Mesenchymal stem cell (in vitro differentiated cells and primary cell): ENCODE measurements at regions not wholly inside any gene's neighbourhood (a gene's known extent, or its start where the extent isn't known, plus 50 kb on each side); places are given as distances from the start of the nearest gene placed in this dataset.
"Not testable (repeated sequence)": the region's sequence is repeated elsewhere in the genome, so short reads cannot be mapped to it uniquely, and the experiment has no call there.

ENCODE experiments used
- DNase-seq: peaks from one replicate; pipeline ENCODE4 v3.0.0-alpha.2; 2013
- H2AFZ ChIP-seq: one replicate; pipeline ENCODE4 v1.6.1; 2013; ENCODE audit warnings: low read depth, mild to moderate bottlenecking, control low read depth, inconsistent platforms, low read length, moderate library complexity
- H2AK5ac ChIP-seq: 2 replicates; pipeline ENCODE4 v1.6.1; 2013; ENCODE audit warnings: low read length, moderate library complexity, mild to moderate bottlenecking, inconsistent platforms; ENCODE audit not compliant: severe bottlenecking
- H2BK120ac ChIP-seq: one replicate; pipeline ENCODE4 v1.6.1; 2013; ENCODE audit warnings: low read depth, mild to moderate bottlenecking, inconsistent platforms, low read length, moderate library complexity
- H2BK12ac ChIP-seq, 2 experiments: one replicate each; pipeline ENCODE4 v1.6.1; 2013; ENCODE audit warnings: inconsistent platforms in 2 of 2, low read length in 2 of 2, mild to moderate bottlenecking in 2 of 2, moderate library complexity in 2 of 2, control low read depth in 1 of 2
- H2BK15ac ChIP-seq: one replicate; pipeline ENCODE4 v1.6.1; 2013; ENCODE audit warnings: mild to moderate bottlenecking, low read depth, inconsistent platforms; ENCODE audit not compliant: poor library complexity, severe bottlenecking
- H2BK5ac ChIP-seq: 2 replicates; pipeline ENCODE4 v1.6.1; 2013; ENCODE audit warnings: low read depth, mild to moderate bottlenecking, low read length, control low read depth, inconsistent platforms; ENCODE audit not compliant: poor library complexity, severe bottlenecking
- H3K14ac ChIP-seq, 2 experiments: one replicate each; pipeline ENCODE4 v1.6.1; 2013; ENCODE audit warnings: inconsistent platforms in 2 of 2, low read length in 2 of 2, control low read depth in 1 of 2, mild to moderate bottlenecking in 1 of 2, moderate library complexity in 1 of 2
- H3K18ac ChIP-seq, 2 experiments: one replicate each; pipeline ENCODE4 v1.6.1; 2013; ENCODE audit warnings: inconsistent platforms in 2 of 2, low read length in 2 of 2, control low read depth in 1 of 2, low read depth in 1 of 2, mild to moderate bottlenecking in 1 of 2
- H3K23ac ChIP-seq, 2 experiments: one replicate each; pipeline ENCODE4 v1.6.1; 2013; ENCODE audit warnings: inconsistent platforms in 2 of 2, low read length in 2 of 2, mild to moderate bottlenecking in 2 of 2, moderate library complexity in 2 of 2, control low read depth in 1 of 2
- H3K27ac ChIP-seq: 2 replicates; pipeline ENCODE4 v1.5.1; 2013; ENCODE audit warnings: mild to moderate bottlenecking, moderate library complexity, low read length, control low read depth, inconsistent platforms; ENCODE audit not compliant: poor library complexity, severe bottlenecking
- H3K27me3 ChIP-seq, 2 experiments: 2 replicates each; pipeline versions ENCODE4 v1.6.1 to v1.7.0; 2013; ENCODE audit warnings: low read length in 2 of 2, mild to moderate bottlenecking in 2 of 2, moderate library complexity in 2 of 2, control low read depth in 1 of 2, inconsistent platforms in 1 of 2; ENCODE audit not compliant: control insufficient read depth in 1 of 2, insufficient read depth in 1 of 2
- H3K36me3 ChIP-seq, 2 experiments: 2 replicates each; pipeline versions ENCODE4 v1.6.1 to v1.7.0; 2013; ENCODE audit warnings: low read length in 2 of 2, control low read depth in 1 of 2, inconsistent platforms in 1 of 2, low read depth in 1 of 2, mild to moderate bottlenecking in 1 of 2; ENCODE audit not compliant: insufficient read depth in 2 of 2, control insufficient read depth in 1 of 2
- H3K4ac ChIP-seq, 2 experiments: one replicate each; pipeline ENCODE4 v1.6.1; 2013; ENCODE audit warnings: inconsistent platforms in 2 of 2, low read length in 2 of 2, mild to moderate bottlenecking in 2 of 2, moderate library complexity in 2 of 2, control low read depth in 1 of 2, low read depth in 1 of 2
- H3K4me1 ChIP-seq: 2 replicates; pipeline ENCODE4 v1.6.1; 2013; ENCODE audit warnings: low read depth, low read length, control low read depth; ENCODE audit not compliant: control insufficient read depth, insufficient read depth
- H3K4me2 ChIP-seq: 2 replicates; pipeline ENCODE4 v1.6.1; 2013; ENCODE audit warnings: low read length, mild to moderate bottlenecking, inconsistent platforms; ENCODE audit not compliant: poor library complexity, severe bottlenecking
- H3K4me3 ChIP-seq, 2 experiments: 2 replicates each; pipeline versions ENCODE4 v1.5.1 to v1.7.0; 2013; ENCODE audit warnings: low read length in 2 of 2, mild to moderate bottlenecking in 2 of 2, control low read depth in 1 of 2, low read depth in 1 of 2; ENCODE audit not compliant: insufficient read depth in 1 of 2
- H3K79me1 ChIP-seq: replicated peaks from 2 replicates; pipeline ENCODE4 v1.6.1; 2013; ENCODE audit warnings: mild to moderate bottlenecking, control low read depth, low read length, inconsistent platforms; ENCODE audit not compliant: poor library complexity, severe bottlenecking
- H3K9ac ChIP-seq: 2 replicates; pipeline ENCODE4 v1.7.0; 2013; ENCODE audit warnings: mild to moderate bottlenecking, low read length, moderate library complexity
- H3K9me3 ChIP-seq: 2 replicates; pipeline ENCODE4 v1.7.0; 2013; ENCODE audit warnings: mild to moderate bottlenecking, low read length; ENCODE audit not compliant: control insufficient read depth
- H4K8ac ChIP-seq: one replicate; pipeline ENCODE4 v1.6.1; 2013; ENCODE audit warnings: inconsistent platforms, mild to moderate bottlenecking, low read length, moderate library complexity
- H4K91ac ChIP-seq: one replicate; pipeline ENCODE4 v1.6.1; 2013; ENCODE audit warnings: mild to moderate bottlenecking, low read length, inconsistent platforms
- WGBS: methylation state at CpG from one replicate; pipeline ENCODE4 v1.1.7; 2013; ENCODE audit warnings: mixed read lengths; 5-methylcytosine and 5-hydroxymethylcytosine counted together

GRCh38 chr7:159286487-159286886 lies 141.8 kb upstream of the VIPR2 start:
- H3K27ac ChIP-seq, H3K9ac ChIP-seq, H3K23ac ChIP-seq, H3K18ac ChIP-seq, H2BK120ac ChIP-seq, H2BK5ac ChIP-seq, H3K4ac ChIP-seq, H2AK5ac ChIP-seq, H4K91ac ChIP-seq, H4K8ac ChIP-seq, H3K27me3 ChIP-seq, H2BK15ac ChIP-seq, H3K79me1 ChIP-seq, H3K4me1 ChIP-seq, DNase-seq, H2AFZ ChIP-seq, H3K36me3 ChIP-seq, H3K4me2 ChIP-seq, H2BK12ac ChIP-seq, H3K14ac ChIP-seq, H3K4me3 ChIP-seq: not testable (repeated sequence)
- H3K9me3 ChIP-seq: peaks cover 11% of the 10 kb centered on the region

GRCh38 chr7:159281573-159281972 lies 136.9 kb upstream of the VIPR2 start:
- WGBS: 61% methylated on average over 2 of the region's 3 CpGs
- Histone ChIP-seq H3K27ac (no peak overlapping the region), H3K27me3 (no peaks in the 10 kb centered on the region), H3K9ac (no peak overlapping the region), H3K9me3 (peaks cover 22% of the 10 kb centered on the region), H3K36me3 (no peaks in the 10 kb centered on the region), H4K91ac (no peak overlapping the region), H2AFZ (no peak overlapping the region), H2BK15ac (no peak overlapping the region), H3K79me1 (no peaks in the 10 kb centered on the region), H3K4ac (no peak overlapping the region), H3K14ac (no peak overlapping the region), H2AK5ac (no peak overlapping the region), H2BK120ac (no peak overlapping the region), H4K8ac (no peak overlapping the region), H2BK5ac (no peak overlapping the region), H3K23ac (no peak overlapping the region), H3K4me1 (no peaks in the 10 kb centered on the region), H3K18ac (no peak overlapping the region), H3K4me2 (no peak overlapping the region), H3K4me3 (no peak overlapping the region), H2BK12ac (no peak overlapping the region)
- DNase-seq: no peak

GRCh38 chr7:159280008-159280407 lies 135.3 kb upstream of the VIPR2 start:
- WGBS: 63% methylated on average over 3 of the region's 3 CpGs

DNA sequence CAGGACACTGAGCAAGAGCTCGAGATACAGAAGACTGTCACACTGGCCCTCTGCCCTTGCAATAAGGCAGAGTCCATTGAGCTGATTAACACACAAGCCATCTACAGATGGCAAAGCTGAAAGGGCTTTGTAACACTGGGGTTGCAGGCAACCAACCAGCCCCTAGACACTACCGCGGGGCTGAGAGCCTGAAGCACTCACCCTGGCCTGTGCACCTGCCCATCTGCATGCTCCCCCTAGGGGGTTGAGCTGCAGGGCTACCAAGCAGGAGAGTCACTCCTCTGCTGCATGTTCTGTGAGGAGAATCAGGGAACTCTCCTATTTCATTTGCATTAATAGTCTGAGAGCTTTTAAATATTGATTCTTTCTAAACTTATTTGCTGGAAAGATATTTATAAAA lies 128.1 kb upstream of the VIPR2 start:
- DNase-seq: no peak
- 77% methylated on average over 3 of the region's 3 CpGs for WGBS

More at GRCh38 chr7:159280008-159280407, 135.3 kb upstream of the VIPR2 start:
- Histone ChIP-seq H2AK5ac (no peak overlapping the region), H3K9ac (no peak overlapping the region), H4K8ac (no peak overlapping the region), H3K79me1 (no peaks in the 10 kb centered on the region), H3K36me3 (no peaks in the 10 kb centered on the region), H3K14ac (no peak overlapping the region), H3K4ac (no peak overlapping the region), H3K4me3 (no peak overlapping the region), H3K27ac (no peak overlapping the region), H3K23ac (no peak overlapping the region), H2BK12ac (no peak overlapping the region), H3K9me3 (peaks cover 29% of the 10 kb centered on the region), H2BK15ac (no peak overlapping the region), H3K27me3 (no peaks in the 10 kb centered on the region), H4K91ac (no peak overlapping the region), H2BK120ac (no peak overlapping the region), H2BK5ac (no peak overlapping the region), H3K4me1 (no peaks in the 10 kb centered on the region), H3K18ac (no peak overlapping the region), H3K4me2 (no peak overlapping the region), H2AFZ (no peak overlapping the region)
- DNase-seq: no peak

More for the DNA sequence above, 128.1 kb upstream of the VIPR2 start:
- Histone ChIP-seq H3K4me3 (no peak overlapping the region), H2AFZ (no peak overlapping the region), H2BK120ac (no peak overlapping the region), H2AK5ac (no peak overlapping the region), H3K4me2 (no peak overlapping the region), H2BK12ac (no peak overlapping the region), H2BK5ac (no peak overlapping the region), H3K23ac (no peak overlapping the region), H4K8ac (no peak overlapping the region), H3K4me1 (no peaks in the 10 kb centered on the region), H3K14ac (no peak overlapping the region), H3K36me3 (no peaks in the 10 kb centered on the region), H3K79me1 (no peaks in the 10 kb centered on the region), H3K4ac (no peak overlapping the region), H3K27me3 (no peaks in the 10 kb centered on the region), H3K18ac (no peak overlapping the region), H4K91ac (no peak overlapping the region), H3K27ac (no peak overlapping the region), H3K9ac (no peak overlapping the region), H3K9me3 (peaks cover 39% of the 10 kb centered on the region), H2BK15ac (no peak overlapping the region)
